GM19468 (cell line): ENCODE measurements at regions not wholly inside any gene's neighbourhood (a gene's known extent, or its start where the extent isn't known, plus 50 kb on each side); places are given as distances from the start of the nearest gene placed in this dataset.

Source experiments
- ATAC-seq: cut with Tn5 transposase; IDR thresholded peaks from one replicate; pipeline ENCODE4 v1.9.1; 2021; ENCODE audit warnings: mild to moderate bottlenecking, moderate library complexity, moderate number of reproducible peaks; ENCODE audit not compliant: unreplicated experiment; ENCODE audit errors: extremely low read depth

DNA sequence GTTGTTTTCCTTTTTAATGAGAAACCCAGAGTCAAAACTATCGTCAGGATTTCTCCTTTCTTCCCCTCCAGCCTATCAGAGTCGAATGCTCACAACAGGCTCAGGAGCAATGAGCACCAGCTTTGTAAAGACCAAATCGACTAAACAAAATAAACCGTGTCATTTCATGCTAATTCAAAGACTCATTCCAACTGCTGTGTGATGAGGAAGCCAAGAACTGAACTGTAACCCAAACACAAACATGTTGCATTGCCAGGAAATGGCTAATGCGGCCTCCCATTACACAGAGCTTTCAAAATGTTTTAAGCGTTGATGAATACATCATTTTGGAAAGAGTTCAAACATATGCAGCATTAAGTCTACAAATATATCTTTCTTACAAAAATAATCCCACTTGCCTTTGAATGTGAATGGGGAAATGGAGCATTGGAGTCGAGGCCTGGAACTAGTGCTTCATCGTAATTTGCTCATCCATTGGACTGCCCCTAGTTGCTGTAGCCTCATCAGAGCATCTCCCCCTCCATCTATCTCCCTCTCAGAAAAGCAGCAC, 349.5 kb downstream of the GXYLT1 start:
- no peak for ATAC-seq

DNA sequence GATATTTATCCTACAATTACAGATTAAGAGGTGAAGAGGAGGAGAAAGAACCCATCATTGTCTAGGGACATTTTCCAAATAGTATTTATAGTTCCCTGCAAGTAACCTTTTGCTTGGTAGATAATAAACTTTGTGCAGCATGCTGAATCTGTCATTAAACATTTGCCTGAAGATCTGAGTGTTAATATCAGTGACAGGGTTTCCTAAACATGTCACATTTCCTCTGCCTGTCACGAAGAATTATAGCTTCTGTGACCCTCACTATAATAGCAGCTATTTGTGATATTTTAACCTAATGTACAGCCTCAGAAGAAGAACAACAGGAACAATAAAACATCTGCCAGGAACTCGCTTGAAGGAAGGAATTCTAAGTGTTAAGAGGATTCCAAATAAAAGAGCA, 350.3 kb downstream of the GXYLT1 start:
- no peak for ATAC-seq

DNA sequence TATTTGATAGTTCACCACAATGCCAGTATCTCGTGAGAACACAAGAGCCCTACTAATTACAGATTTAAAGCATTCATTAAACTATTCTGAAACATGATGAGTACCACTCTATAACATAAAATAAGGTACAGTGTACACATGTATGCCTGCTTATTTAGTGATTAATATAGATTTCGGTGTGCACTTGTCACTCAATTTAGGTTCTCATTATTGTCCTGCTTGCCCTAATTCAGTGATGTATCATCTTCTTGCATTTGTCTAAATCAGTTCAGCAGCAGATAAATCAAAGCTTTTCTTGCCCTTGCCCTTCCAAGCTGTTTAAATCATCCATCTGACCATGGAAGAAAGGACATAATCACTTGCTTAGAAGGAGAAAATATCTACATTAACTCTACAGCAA, 359.7 kb downstream of the GXYLT1 start:
- no peak for ATAC-seq

DNA sequence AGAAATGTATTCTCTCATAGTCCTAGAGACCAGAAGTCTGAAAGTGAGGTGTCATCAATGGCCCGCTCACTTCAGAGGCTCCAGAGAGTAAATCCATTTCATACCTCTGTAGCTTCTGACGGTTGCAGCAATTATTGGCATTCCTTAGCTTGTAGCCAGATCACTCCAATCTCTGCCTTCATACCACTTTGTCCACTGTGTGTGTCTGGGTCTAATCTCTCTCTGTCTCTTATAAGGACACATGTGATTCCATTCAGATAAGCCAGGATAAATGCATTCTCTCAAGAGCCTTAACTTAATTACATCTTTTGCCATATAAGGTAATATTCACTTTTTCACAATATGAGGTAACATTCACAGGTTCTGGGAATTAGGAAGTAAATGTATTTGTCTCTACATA, 365.7 kb downstream of the GXYLT1 start:
- ATAC-seq, result no peak

DNA sequence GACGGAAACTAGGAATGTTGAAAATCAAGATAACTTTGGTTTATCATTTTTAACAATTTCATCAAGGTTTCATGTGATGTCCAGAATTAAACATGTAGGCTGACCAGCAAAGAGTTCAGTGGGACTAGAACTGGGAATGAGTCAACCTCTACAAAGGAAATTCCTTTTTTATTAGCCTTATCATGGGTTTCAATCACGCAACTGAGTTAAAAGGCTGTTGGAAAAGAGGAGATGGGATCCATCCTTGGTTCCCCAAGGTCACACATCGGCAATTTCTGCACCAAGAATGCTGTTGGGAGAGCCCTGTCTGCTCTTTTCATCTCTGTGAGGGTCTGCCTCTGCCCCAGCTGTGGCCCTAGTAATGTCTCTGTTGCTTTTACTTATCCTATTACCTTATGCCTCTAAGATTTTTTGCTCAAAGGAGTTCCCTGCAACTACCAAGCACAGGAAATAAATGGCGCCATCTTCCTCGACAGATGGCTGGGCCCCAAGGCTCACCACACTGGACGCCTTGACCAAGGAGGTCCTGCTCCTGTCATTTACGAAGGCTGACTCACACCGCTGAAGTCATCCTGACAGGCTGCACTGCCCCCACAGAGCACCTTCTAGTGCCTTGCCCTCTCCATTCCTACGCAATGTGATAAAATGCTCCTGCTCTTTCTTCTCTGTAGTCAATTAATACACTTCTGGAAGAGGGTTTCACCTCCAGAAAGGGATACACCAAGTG, 367.4 kb downstream of the GXYLT1 start:
- no peak for ATAC-seq

DNA sequence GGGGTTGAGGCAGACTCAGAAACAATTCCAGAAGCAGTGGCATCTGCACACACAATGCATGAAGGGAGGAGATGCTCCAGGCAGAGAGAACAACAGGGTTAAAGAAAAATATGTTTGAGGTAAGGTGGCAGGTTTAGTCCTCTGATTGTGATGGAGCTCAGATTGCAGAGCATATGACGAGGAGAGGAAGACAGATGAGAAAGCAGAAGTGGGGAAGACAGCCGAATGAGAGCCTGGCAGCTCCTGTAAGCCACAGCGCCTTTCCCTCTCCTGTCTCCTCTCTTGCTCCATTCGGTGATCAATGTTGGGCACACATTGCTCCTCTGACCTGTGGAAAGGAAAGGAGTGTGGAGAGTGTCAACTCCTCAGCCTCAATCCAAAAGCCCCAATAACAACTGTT, 372.2 kb downstream of the GXYLT1 start:
- no peak for ATAC-seq

DNA sequence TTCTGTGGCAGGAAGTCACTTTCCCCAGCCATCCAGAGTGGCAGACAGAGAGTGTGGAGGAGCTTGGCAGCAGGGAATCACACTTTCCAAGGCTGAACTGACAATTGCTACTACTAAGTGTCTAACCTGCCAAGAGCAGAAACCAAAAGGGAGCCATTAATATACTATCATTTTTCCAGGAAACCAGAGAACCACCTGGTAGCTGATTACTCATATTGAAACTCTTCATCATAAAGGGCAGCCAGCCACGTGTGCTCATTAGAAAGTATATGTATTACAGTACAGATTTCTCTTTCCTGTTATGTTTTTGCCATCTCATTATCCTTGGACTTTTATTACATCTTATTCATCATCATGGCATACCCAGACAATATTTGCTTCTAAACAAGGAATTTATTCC, 374.9 kb downstream of the GXYLT1 start:
- ATAC-seq, result peak; percentile 69

DNA sequence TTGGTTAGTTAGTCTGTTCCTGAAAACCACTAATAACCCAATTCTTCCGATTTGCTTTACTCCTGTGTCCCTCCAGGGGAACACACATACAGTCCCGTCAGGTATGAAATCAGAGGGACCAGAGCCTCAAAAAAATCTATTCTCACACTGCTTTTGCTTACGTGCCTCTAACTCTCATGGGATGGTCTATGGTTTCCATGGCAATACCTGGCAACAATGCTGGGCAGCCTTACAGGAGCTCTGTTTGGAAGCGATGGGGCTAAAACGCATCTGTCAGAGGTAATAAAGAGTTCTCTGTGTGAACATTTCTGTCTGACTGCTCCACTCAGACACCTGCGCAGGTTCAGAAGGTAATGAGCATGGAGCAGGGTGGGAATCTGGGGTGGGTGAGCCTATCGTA, 376.2 kb downstream of the GXYLT1 start:
- ATAC-seq, result no peak

DNA sequence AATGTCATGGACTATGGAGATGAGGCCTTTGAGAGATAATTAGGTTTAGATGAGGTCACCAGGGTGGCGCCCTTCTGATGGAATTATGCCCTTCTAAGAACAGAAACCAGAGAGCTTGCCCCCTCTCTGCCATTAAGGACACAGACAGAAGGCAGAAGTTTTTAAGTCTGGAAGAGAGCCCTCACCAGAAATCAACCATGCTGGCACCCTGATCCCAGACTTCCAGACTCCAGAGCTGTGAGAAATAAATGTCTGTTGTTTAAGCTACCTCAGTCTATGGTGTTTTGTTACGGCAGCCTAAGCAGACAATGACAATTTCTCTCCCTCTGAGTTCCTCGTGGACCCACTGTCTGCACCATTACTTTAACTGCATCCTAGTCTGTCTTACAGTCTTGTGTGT, 382.0 kb downstream of the GXYLT1 start:
- ATAC-seq, result no peak

DNA sequence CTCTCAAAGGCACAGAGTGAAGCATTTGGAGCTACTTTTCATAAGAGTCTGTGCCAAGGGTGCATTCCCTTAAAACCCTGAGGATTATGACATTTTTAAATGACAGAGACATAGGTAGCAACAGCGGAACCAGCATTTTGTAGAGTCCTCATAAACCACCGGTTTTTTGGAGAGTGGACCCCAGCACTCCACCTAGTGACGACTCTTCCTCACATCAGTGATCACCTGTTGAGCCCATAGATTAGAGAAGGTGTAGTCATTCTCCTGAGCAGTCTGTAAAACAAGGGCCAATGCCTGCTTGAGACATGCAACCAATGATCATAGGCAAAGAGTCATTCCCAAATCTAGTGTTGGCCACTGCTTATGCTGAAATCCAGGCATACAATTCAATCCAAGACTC, 399.1 kb downstream of the GXYLT1 start:
- no peak for ATAC-seq

DNA sequence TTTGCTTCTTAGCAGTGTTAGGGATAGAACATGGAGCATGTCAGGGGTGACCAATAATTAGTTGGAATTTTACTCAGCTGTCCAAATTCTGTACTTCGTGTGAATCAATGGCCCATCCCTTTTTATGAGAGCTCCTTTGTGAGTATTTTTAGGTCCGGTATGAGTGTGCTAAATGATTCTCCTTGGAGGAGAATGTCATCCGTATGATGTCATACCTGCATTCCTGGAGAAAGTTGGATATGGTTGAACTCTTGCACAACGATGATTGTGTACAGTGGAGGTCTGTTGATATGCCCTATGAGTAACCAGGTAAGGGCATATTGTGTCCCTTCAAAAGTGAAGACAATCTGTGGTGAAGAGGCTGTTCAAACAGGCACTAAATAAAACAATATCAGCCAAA, 400.8 kb downstream of the GXYLT1 start:
- ATAC-seq, result no peak

DNA sequence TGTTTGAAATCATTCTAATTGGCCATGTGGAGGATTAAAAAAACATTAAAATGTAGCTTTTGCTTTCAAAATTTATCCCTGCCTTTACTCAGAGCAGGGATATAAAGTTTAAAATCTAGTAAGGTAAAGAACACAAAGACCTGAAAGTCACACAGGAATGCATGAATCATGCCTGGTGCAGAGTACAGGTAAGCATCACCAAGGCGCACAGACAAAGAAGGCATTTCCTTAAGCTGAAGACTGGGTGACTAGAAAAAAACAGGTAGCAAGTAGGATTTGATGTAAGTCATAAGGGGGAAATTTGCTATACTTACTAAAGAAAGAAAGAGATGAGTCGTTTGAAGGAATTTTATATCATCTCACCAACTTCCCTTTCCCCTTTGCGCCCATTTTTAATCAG, 405.6 kb downstream of the GXYLT1 start:
- ATAC-seq, result no peak

DNA sequence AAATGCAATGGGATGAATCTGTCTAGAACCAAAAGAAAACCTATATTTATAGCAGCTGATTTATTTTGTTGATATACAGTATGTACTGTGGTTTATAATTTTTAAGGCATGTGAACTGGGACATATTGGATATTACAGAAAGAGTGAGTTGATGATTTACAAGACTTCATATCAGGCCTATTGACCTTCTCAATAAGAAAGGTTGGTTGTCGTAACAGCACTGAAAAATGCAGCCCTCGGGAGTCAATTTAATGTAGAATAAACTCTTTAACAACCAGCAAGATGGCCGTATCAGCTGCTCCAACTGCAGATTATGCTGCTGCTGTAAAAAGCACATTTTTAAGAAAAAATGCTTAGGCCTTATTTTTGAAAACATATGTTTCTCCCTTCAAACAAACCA, 407.3 kb downstream of the GXYLT1 start:
- no peak for ATAC-seq

DNA sequence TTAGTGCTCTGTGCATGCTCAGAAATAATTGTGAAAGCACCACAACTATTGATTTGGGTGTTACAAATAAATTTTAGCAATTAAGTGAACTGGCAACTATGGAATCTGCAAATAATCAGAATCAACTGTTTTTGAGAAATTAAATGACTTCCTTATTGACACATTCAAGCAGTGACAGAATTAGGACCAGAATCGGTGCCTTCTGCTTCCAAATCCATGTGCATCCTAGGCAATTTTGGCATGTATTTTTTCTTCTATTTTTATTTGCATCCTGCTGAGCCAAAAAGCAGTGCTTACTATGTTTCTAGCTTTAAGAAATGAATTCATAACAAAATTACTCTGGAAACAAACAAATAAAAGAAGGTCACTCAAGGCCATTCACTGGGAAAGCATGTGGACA, 408.2 kb downstream of the GXYLT1 start:
- no peak for ATAC-seq

DNA sequence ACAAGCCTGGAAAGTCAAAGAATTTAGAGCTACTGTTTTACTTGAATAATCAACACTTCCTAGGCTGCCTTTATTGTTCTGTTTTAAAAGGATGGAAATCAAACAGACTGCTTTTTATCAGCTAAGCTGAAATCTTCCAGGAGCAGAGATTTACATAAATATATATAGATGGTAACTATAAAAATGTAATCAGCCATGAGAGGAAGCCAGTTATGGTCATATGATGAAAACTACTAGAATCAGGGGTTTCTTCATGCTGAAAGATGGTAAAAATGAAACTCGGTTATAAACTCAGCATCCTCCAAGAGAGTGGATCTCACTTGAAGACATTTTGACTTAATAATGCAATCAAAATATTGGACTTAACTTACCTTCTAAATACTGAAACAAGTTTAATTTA, 413.0 kb downstream of the GXYLT1 start:
- ATAC-seq, result no peak

DNA sequence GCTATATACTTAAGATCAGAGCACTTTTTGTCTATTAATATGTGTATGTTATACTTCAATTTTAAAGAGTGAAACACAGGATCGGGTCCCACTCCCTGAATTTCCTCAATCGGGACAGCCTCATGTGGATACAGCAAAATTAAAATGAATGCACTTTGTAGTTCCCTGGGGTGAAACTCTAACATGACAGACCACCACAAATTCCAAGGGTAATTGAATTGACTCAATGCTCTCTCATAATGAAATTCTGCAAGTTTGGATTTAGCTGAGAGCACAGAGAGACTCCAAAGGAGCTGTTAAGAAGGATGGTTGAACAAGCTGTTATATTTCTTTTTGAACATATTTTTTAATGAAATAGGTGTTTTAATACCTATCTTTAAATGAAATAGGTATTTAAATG, 413.6 kb downstream of the GXYLT1 start:
- no peak for ATAC-seq

DNA sequence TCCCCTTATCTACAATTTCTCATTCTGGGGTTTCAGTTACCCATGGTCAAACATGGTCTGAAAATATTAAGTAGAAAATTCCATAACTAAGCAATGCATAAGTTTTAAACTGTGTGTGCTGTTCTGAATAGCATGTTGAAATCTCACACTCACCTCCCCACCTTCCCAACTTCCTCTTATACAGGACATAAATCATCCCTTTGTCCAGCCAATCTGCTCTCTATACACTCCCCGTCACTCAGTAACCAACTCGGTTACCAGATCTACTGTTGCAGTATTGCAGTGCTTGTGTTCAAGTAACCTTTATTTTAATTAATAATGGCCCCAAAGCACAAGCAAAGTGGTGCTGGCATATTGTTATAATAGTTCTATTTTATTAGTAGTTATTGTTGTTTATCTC, 420.5 kb downstream of the GXYLT1 start:
- no peak for ATAC-seq

DNA sequence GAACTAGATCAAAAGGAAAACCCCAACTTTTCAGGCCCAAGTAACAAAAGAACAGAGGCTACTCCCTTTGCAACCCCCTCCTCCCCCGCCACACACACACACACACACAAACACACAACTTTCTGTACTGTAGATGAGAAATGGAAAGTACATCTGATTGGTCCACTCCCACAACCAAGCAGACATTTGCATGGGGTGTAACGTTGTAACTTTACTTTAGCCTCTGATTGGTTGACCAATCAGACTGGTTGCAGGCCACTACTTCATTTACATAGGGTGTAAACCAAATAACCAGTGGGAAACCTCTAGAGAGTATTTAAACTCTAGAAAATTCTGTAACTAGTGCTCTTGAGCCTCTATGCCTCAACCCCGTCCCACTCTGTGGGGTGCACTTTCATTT, 425.5 kb downstream of the GXYLT1 start:
- no peak for ATAC-seq

DNA sequence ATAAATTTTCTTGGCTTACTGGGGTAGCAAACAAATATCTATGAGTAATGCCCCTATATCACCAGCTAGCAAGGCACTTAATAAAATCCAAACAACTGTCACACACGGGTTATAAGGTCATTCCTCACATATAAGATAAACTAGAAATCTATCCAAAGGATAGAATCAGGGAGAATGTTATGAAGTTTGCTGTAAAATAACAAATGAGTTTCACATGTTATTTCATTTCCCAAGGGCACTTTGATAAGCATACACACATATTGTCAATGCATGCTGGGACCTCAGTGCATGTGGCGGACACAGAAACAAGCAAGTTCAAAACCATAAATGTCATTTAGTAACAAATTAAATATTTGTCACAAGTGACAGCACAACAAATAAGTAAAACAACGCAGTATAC, 429.4 kb downstream of the GXYLT1 start:
- ATAC-seq, result no peak

DNA sequence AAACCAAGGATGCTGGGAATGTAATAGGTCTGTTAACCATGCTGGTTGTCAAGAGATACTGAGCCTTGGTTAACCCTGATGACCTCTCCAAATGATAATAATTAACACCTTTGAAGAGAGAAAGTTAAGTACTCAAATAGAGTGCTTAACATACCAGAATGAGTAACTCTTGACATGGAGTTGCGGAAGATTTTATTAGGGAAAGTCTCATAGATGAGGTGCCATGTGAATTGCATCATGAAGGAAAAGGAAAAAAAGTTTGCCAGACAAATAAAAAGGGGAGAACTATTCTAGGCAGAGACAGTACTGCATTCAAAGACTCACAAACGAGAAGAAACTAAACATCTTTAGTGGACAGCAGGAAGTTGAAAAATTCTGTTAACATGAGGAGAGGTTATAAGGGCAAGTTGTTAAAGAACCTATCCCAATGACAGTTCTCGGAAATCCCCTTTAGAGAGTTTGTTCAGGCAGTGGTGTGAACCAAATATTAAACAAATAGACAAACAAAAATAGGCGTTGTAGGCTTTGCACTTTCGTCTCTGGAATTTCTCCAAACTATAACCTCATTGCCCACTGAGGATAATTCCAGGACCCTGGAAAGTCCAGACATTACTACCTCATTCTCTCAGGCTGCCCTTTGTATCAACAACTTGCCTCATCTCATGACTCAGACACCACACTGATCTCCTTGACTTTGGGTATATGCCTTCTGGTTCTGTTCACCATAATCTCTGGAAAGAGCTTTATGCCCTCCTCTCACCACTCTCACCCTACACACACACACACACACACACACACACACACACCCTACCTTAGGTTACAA, 435.0 kb downstream of the GXYLT1 start:
- no peak for ATAC-seq

DNA sequence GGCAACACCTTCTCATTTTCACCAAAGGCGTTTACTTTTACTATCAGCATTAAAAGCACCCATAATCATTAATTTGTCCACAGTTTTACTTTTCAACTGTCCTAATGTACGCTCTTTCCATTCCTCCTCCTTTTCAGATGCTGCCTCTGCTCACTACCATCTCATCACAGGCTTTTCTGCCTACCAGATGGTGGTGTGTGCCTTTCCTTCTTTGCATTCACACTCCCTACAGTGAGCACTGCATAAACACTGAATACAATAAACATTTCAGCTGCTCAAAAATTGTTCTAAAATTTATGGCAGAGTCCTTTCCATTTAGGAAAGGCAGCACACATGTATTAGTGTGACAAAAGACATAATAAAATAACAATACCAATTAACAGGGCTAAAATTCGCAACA, 435.7 kb downstream of the GXYLT1 start:
- ATAC-seq, result no peak

DNA sequence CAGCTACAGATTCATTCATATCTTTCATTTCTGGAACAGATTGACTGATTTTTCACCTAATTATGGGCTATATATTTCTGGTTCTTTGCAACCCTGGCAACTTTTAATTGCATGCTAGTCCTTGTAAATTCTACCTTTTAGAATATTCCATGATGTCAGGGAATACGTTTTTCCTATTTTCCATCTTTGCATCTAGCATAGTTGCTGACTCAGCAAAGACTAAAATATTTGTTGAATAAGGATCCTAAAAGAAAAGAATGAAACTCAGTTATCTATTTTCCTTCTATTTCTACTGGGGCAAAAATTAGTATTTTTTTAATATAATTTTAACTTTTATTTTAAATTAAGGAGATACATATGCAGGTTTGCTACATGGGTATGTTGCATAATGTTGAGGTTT, 438.3 kb downstream of the GXYLT1 start:
- ATAC-seq, result no peak
